Liver (tissue), 8 donors: ENCODE measurements at regions not wholly inside any gene's neighbourhood (a gene's known extent, or its start where the extent isn't known, plus 50 kb on each side); places are given as distances from the start of the nearest gene placed in this dataset.

ENCODE experiments used
- DNase-seq: peaks from one replicate; pipeline ENCODE4 v3.0.0-alpha.2; 2017; ENCODE audit warnings: low spot score
- H3K27ac ChIP-seq, 2 donors: one replicate each; pipeline ENCODE4 v1.7.0; 2013; ENCODE audit warnings: inconsistent platforms in 2 of 2, low read length in 2 of 2, control low read depth in 1 of 2, low read depth in 1 of 2, mild to moderate bottlenecking in 1 of 2
- H3K27me3 ChIP-seq, 4 donors: one replicate each; pipeline versions ENCODE4 v1.6.1 to v1.7.0; 2013; ENCODE audit warnings: low read length in 3 of 4, inconsistent platforms in 1 of 4, mild to moderate bottlenecking in 1 of 4, moderate library complexity in 1 of 4; ENCODE audit not compliant: control insufficient read depth in 4 of 4, insufficient read depth in 4 of 4
- H3K36me3 ChIP-seq, 4 donors: one replicate each; pipeline versions ENCODE4 v1.6.1 to v1.7.0; 2013; ENCODE audit warnings: low read length in 3 of 4, mild to moderate bottlenecking in 3 of 4, low read depth in 1 of 4, moderate library complexity in 1 of 4; ENCODE audit not compliant: control insufficient read depth in 4 of 4, insufficient read depth in 3 of 4
- H3K4me1 ChIP-seq, 4 donors: one replicate each; pipeline versions ENCODE4 v1.6.1 to v1.7.0; 2013; ENCODE audit warnings: low read length in 3 of 4, mild to moderate bottlenecking in 3 of 4, moderate library complexity in 1 of 4; ENCODE audit not compliant: control insufficient read depth in 4 of 4, insufficient read depth in 4 of 4
- H3K4me3 ChIP-seq, 3 donors: one replicate each; pipeline versions ENCODE4 v1.6.1 to v1.7.0; 2013; ENCODE audit warnings: low read length in 3 of 3, control low read depth in 1 of 3, low read depth in 1 of 3, mild to moderate bottlenecking in 1 of 3
- H3K9ac ChIP-seq, 2 donors: one replicate each; pipeline ENCODE4 v1.7.0; 2013; ENCODE audit warnings: low read length in 2 of 2, mild to moderate bottlenecking in 2 of 2, moderate library complexity in 2 of 2, control low read depth in 1 of 2, low read depth in 1 of 2
- H3K9me3 ChIP-seq, 4 donors: one replicate each; pipeline versions ENCODE4 v1.6.1 to v1.7.0; 2013; ENCODE audit warnings: low read length in 3 of 4; ENCODE audit not compliant: control insufficient read depth in 4 of 4
- CTCF ChIP-seq: fragments of 150-350 bp; IDR thresholded peaks from 2 replicates; pipeline ENCODE4 v1.5.1; 2017; ENCODE audit warnings: improper control_type of control experiment, low read depth, low read length; ENCODE audit not compliant: missing input control
- EGR1 ChIP-seq, 2 donors: IDR thresholded peaks; 2 replicates each; pipeline ENCODE4 v1.6.1; 2016 to 2018; ENCODE audit warnings: antibody characterized with exemption in 2 of 2, low read depth in 2 of 2
- FOXA1 ChIP-seq: IDR thresholded peaks from 2 replicates; pipeline ENCODE4 v1.6.1; 2016; ENCODE audit warnings: antibody characterized with exemption
- FOXA2 ChIP-seq: IDR thresholded peaks from 2 replicates; pipeline ENCODE4 v1.6.1; 2016; ENCODE audit warnings: antibody characterized with exemption
- GABPA ChIP-seq, 2 donors: IDR thresholded peaks in 1 of 2; conservative IDR thresholded peaks in 1 of 2; 2 replicates each; pipeline ENCODE4 v1.6.1; 2016; ENCODE audit warnings: antibody characterized with exemption in 2 of 2, mild to moderate bottlenecking in 1 of 2, moderate library complexity in 1 of 2
- HNF4A ChIP-seq, 2 donors: conservative IDR thresholded peaks; 2 replicates each; pipeline ENCODE4 v1.6.1; 2016; ENCODE audit warnings: antibody characterized with exemption in 2 of 2, mild to moderate bottlenecking in 2 of 2
- HNF4G ChIP-seq: IDR thresholded peaks from 2 replicates; pipeline ENCODE4 v1.6.1; 2016; ENCODE audit warnings: antibody characterized with exemption
- JUND ChIP-seq, 2 donors: IDR thresholded peaks; 2 replicates each; pipeline ENCODE4 v1.6.1; 2016; ENCODE audit warnings: antibody characterized with exemption in 2 of 2
- MAX ChIP-seq: IDR thresholded peaks from 2 replicates; pipeline ENCODE4 v1.6.1; 2016; ENCODE audit warnings: antibody characterized with exemption
- NR2F2 ChIP-seq: IDR thresholded peaks from 2 replicates; pipeline ENCODE4 v1.6.1; 2016; ENCODE audit warnings: antibody characterized with exemption
- RAD21 ChIP-seq, 2 donors: IDR thresholded peaks; 2 replicates each; pipeline ENCODE4 v1.6.1; 2016; ENCODE audit warnings: antibody characterized with exemption in 2 of 2, mild to moderate bottlenecking in 2 of 2
- RXRA ChIP-seq, 2 donors: IDR thresholded peaks; 2 replicates each; pipeline ENCODE4 v1.6.1; 2017 to 2018; ENCODE audit warnings: antibody characterized with exemption in 2 of 2, mild to moderate bottlenecking in 1 of 2
- SP1 ChIP-seq: IDR thresholded peaks from 2 replicates; pipeline ENCODE4 v1.6.1; 2018; ENCODE audit warnings: antibody characterized with exemption, mild to moderate bottlenecking
- TAF1 ChIP-seq: conservative IDR thresholded peaks from 2 replicates; pipeline ENCODE4 v1.6.1; 2016; ENCODE audit warnings: antibody characterized with exemption, mild to moderate bottlenecking
- YY1 ChIP-seq: IDR thresholded peaks from 2 replicates; pipeline ENCODE4 v1.6.1; 2016; ENCODE audit warnings: antibody characterized with exemption, mild to moderate bottlenecking
- ZBTB33 ChIP-seq: IDR thresholded peaks from 2 replicates; pipeline ENCODE4 v1.6.1; 2016; ENCODE audit warnings: antibody characterized with exemption
- WGBS: extraction: QIAGEN DNeasy Blood & Tissue Kit; methylation state at CpG from one replicate; pipeline ENCODE4 v1.1.7; 2013; 5-methylcytosine and 5-hydroxymethylcytosine counted together
- TF ChIP-seq, protein P1 (sequence below): IDR thresholded peaks from 2 replicates; pipeline ENCODE4 v1.6.1; 2016; ENCODE audit warnings: antibody characterized with exemption
- donor health status: healthy.
- donor health status: healthy.
- donor health status: healthy.
- donor health status: healthy.
- donor health status: healthy.

DNA sequence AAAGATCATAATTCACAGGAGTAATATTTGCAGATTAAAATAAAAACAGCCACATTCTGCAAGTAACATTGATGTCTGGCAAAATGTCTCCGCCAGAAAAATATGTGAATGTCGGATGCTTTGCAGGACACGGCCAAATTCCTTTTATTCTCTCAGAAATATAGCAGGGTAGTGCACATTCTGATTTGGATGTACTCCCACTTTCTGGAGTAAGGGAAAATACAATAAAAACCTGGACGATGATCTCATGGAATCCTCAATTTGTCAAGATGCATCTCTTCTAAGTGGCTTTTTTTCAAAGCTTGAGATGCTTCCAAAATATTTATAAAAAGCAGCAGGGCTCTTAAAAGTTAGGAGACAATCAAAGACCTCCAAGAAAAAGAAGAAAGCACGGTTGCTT is 133.3 kb downstream of the TBX5 start:
- 60% methylated on average over 5 of the region's 5 CpGs for WGBS
- H3K9me3 ChIP-seq, result no peaks in the 10 kb centered on the region
- H3K27ac ChIP-seq, result no peak overlapping the region
- H3K9ac ChIP-seq, result no peak overlapping the region
- TF ChIP-seq FOXA2 (no peak), MAX (no peak), HNF4A (conservative IDR thresholded peaks at IDR 0.05) (no peak)
- no peaks in the 10 kb centered on the region for H3K4me1 ChIP-seq
- no peak overlapping the region for H3K4me3 ChIP-seq
- DNase-seq, result no peak
- H3K27me3 ChIP-seq, result peaks cover 0 to 15% (median 3%) of the 10 kb centered on the region in 4 donors
- H3K36me3 ChIP-seq, result no peaks in the 10 kb centered on the region

- TF ChIP-seq MAX (no peak), HNF4G (no peak), RXRA (IDR thresholded peaks at IDR 0.05) (no peak), JUND (IDR thresholded peaks at IDR 0.05) (no peak), GABPA (IDR thresholded peaks at IDR 0.05 in 1 of 2, conservative IDR thresholded peaks at IDR 0.05 in 1 of 2) (no peak), FOXA2 (no peak), SP1 (no peak), FOXA1 (no peak), ZBTB33 (no peak), CTCF (no peak), TAF1 (no peak), HNF4A (conservative IDR thresholded peaks at IDR 0.05) (no peak), YY1 (no peak), NR2F2 (no peak), RAD21 (IDR thresholded peaks at IDR 0.05) (no peak), EGR1 (IDR thresholded peaks at IDR 0.05; ENCODE audit: low read depth in 2 of 2) (no peak)
- TF ChIP-seq, protein P1, sequence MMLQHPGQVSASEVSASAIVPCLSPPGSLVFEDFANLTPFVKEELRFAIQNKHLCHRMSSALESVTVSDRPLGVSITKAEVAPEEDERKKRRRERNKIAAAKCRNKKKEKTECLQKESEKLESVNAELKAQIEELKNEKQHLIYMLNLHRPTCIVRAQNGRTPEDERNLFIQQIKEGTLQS, result no peak
- Histone ChIP-seq H3K4me1 (no peaks in the 10 kb centered on the region), H3K36me3 (no peaks in the 10 kb centered on the region), H3K27me3 (peaks cover 0 to 19% (median 3%) of the 10 kb centered on the region in 4 donors), H3K4me3 (no peak overlapping the region), H3K27ac (no peak overlapping the region), H3K9me3 (no peaks in the 10 kb centered on the region), H3K9ac (no peak overlapping the region)
- WGBS, result 41% methylated on average over 2 of the region's 2 CpGs
- DNase-seq, result no peak
Observed at GRCh38 chr12:114272071-114272470, 133.9 kb downstream of the TBX5 start.
